ENCODE measurements at regions not wholly inside any gene's neighbourhood (a gene's known extent, or its start where the extent isn't known, plus 50 kb on each side); places are given as distances from the start of the nearest gene placed in this dataset.

DNA sequence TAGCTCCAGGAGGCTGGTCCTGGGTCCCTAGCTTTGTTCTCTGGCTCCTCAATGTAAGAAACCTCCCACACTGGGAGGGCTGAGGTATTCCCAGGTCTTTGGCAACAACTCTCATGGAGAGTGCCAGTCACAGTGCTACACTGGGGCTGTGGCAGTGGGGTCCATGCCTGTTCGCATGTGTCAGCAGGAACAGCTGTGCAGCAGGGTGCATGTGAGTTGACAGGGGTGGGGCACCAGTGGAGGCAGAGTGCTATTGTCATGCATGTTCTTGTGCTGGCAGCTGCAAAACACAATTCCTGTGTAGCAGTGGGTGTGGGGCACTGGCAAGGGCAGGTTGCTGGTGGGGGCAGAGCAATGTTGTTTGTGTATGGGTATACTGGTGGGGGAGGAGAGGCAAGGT, 246.0 kb downstream of the CXXC4 start:
- no peak overlapping the region for H2AFZ ChIP-seq (ENCODE audit: low read length)
- H3K79me1 ChIP-seq (ENCODE audit: insufficient read depth, low read depth, low read length, poor library complexity, severe bottlenecking): no peaks in the 10 kb centered on the region
- H3K23me2 ChIP-seq (ENCODE audit: insufficient read length, low read depth, low read length, poor library complexity, severe bottlenecking): no peaks in the 10 kb centered on the region
- Mint-ChIP-seq H3K9me3 (peaks cover 4 to 9% of the 10 kb centered on the region in 2 experiments; a peak in 4 of 5 replicates), H3K4me1 (peaks cover 7% of the 10 kb centered on the region in 2 experiments), H3K27ac (peak overlapping the region in 1 of 3 experiments; percentile 52; a peak in 1 of 7 replicates), H3K27me3 (ENCODE audit: low read depth) (no peaks in the 10 kb centered on the region), H3K4me3 (no peak overlapping the region), H3K36me3 (ENCODE audit: insufficient read depth in 1 of 3, low read depth in 3 of 3) (no peaks in the 10 kb centered on the region; a peak in 2 of 7 replicates)
- DNase-seq: no peak
- H2BK15ac ChIP-seq (ENCODE audit: low read depth, low read length): no peak overlapping the region
- H3K27ac ChIP-seq (ENCODE audit: insufficient read length, low read depth, low read length): no peak overlapping the region
- no peak overlapping the region; the same call in 1 of the 2 replicates for H3K14ac ChIP-seq (ENCODE audit: insufficient read depth, low read length)
- H3K79me2 ChIP-seq (ENCODE audit: insufficient read depth, low read length): no peaks in the 10 kb centered on the region
- H3K4ac ChIP-seq (ENCODE audit: low read depth, low read length): no peak overlapping the region
- H3K4me2 ChIP-seq (ENCODE audit: insufficient read depth, insufficient read length, low read length): no peak overlapping the region
- H2BK5ac ChIP-seq (ENCODE audit: insufficient read length, low read length): no peak overlapping the region
- no peak overlapping the region for H2BK120ac ChIP-seq (ENCODE audit: low read depth, low read length, poor library complexity, severe bottlenecking)
- no peaks in the 10 kb centered on the region for H3K9me3 ChIP-seq (ENCODE audit: control insufficient read depth, low read depth, low read length)
- H2AK5ac ChIP-seq (ENCODE audit: insufficient read length, low read length): no peak overlapping the region
- H2BK20ac ChIP-seq (ENCODE audit: low read depth, low read length, poor library complexity, severe bottlenecking): no peak overlapping the region
- no peak overlapping the region for H3K18ac ChIP-seq (ENCODE audit: insufficient read length, low read depth, low read length)
- H3K4me1 ChIP-seq (ENCODE audit: insufficient read depth, low read length): no peaks in the 10 kb centered on the region; the same call in 1 of the 2 replicates
- no CpG with 5 or more reads among the region's 1 CpG for WGBS (ENCODE audit: extremely low coverage, insufficient read length, low lambda C conversion rate)
- no peak overlapping the region for H4K91ac ChIP-seq (ENCODE audit: insufficient read length, low read depth, low read length)
- H2BK12ac ChIP-seq (ENCODE audit: insufficient read length, low read depth, low read length): no peak overlapping the region
- no peaks in the 10 kb centered on the region for H4K20me1 ChIP-seq (ENCODE audit: control insufficient read depth, insufficient read depth, insufficient read length)
- no peaks in the 10 kb centered on the region for H3K27me3 ChIP-seq (ENCODE audit: insufficient read depth, low read length)
- no peak overlapping the region for H4K5ac ChIP-seq (ENCODE audit: insufficient read length, low read depth, low read length)
- no peak for TF ChIP-seq CTCF (conservative IDR thresholded peaks at IDR 0.05)
- H3K56ac ChIP-seq (ENCODE audit: insufficient read length, low read depth, low read length): no peak overlapping the region
- no peak overlapping the region for H3T11ph ChIP-seq (ENCODE audit: low read length)
- no peak overlapping the region for H4K8ac ChIP-seq (replicated peaks; ENCODE audit: insufficient read length, low read depth, low read length)
- H3K23ac ChIP-seq (ENCODE audit: insufficient read length, low read depth, low read length): no peak overlapping the region
- H3K9ac ChIP-seq (ENCODE audit: extremely low read depth, insufficient read length, low read length): no peak overlapping the region

Data from H9 (cell line).